Smooth muscle cell (in vitro differentiated cells): ENCODE measurements at regions not wholly inside any gene's neighbourhood (a gene's known extent, or its start where the extent isn't known, plus 50 kb on each side); places are given as distances from the start of the nearest gene placed in this dataset.

ENCODE experiments used
- DNase-seq: peaks from one replicate; lab custom pipeline; 2025; ENCODE audit not compliant: unreplicated experiment; lab: John Stamatoyannopoulos, UW
- H2AFZ ChIP-seq: fragments of 200-600 bp; sonication (generic); 2 replicates; pipeline ENCODE4 v1.6.0; 2016; ENCODE audit warnings: antibody characterized with exemption, low read depth, mild to moderate bottlenecking
- H3F3A ChIP-seq: fragments of 200-600 bp; sonication (generic); 2 replicates; pipeline ENCODE4 v1.6.0; 2017; ENCODE audit warnings: antibody characterized with exemption, low read depth
- H3K27ac ChIP-seq: fragments of 200-600 bp; sonication (generic); 2 replicates; pipeline ENCODE4 v1.5.1; 2016; ENCODE audit warnings: low read depth, mild to moderate bottlenecking
- H3K27me3 ChIP-seq: fragments of 200-600 bp; sonication (generic); 2 replicates; pipeline ENCODE4 v1.6.1; 2016; ENCODE audit warnings: low read depth, mild to moderate bottlenecking
- H3K36me3 ChIP-seq: fragments of 200-600 bp; sonication (generic); 2 replicates; pipeline ENCODE4 v1.5.1; 2016; ENCODE audit warnings: low read depth
- H3K4me1 ChIP-seq: fragments of 200-600 bp; sonication (generic); 2 replicates; pipeline ENCODE4 v1.5.1; 2016; ENCODE audit warnings: low read depth
- H3K4me2 ChIP-seq: fragments of 200-600 bp; sonication (generic); 2 replicates; pipeline ENCODE4 v1.6.0; 2016; ENCODE audit warnings: mild to moderate bottlenecking
- H3K4me3 ChIP-seq: fragments of 200-600 bp; sonication (generic); 2 replicates; pipeline ENCODE4 v1.5.1; 2016; ENCODE audit warnings: mild to moderate bottlenecking
- H3K79me2 ChIP-seq: fragments of 200-600 bp; sonication (generic); 2 replicates; pipeline ENCODE4 v1.6.0; 2016; ENCODE audit warnings: low read depth, mild to moderate bottlenecking
- H3K9ac ChIP-seq: fragments of 200-600 bp; sonication (generic); 2 replicates; pipeline ENCODE4 v1.6.0; 2016; ENCODE audit warnings: low read depth
- H3K9me3 ChIP-seq: fragments of 200-600 bp; sonication (generic); replicated peaks from 2 replicates; pipeline ENCODE4 v1.5.1; 2016; ENCODE audit warnings: low read depth
- H4K20me1 ChIP-seq: fragments of 200-600 bp; sonication (generic); 2 replicates; pipeline ENCODE4 v1.6.0; 2016; ENCODE audit warnings: low read depth
- CTCF ChIP-seq: fragments of 200-600 bp; sonication (generic); IDR thresholded peaks from 2 replicates; pipeline ENCODE4 v1.5.1; 2017; ENCODE audit warnings: borderline replicate concordance, mild to moderate bottlenecking, antibody characterized with exemption; ENCODE audit not compliant: insufficient read depth, poor library complexity, severe bottlenecking
- WGBS: methylation state at CpG from one replicate; pipeline ENCODE4 v1.1.7; 2016; ENCODE audit warnings: low lambda C conversion rate; 5-methylcytosine and 5-hydroxymethylcytosine counted together

GRCh38 chr4:31051151-31051550 is 331.0 kb downstream of the PCDH7 start:
- DNase-seq = no peak
- no peak overlapping the region for H2AFZ ChIP-seq
- no peaks in the 10 kb centered on the region for H4K20me1 ChIP-seq
- TF ChIP-seq CTCF = no peak
- H3F3A ChIP-seq = no peaks in the 10 kb centered on the region
- H3K27ac ChIP-seq = no peak overlapping the region
- H3K79me2 ChIP-seq = no peaks in the 10 kb centered on the region
- H3K4me2 ChIP-seq = no peak overlapping the region
- no peaks in the 10 kb centered on the region for H3K4me1 ChIP-seq
- no peaks in the 10 kb centered on the region for H3K9me3 ChIP-seq
- no peak overlapping the region for H3K4me3 ChIP-seq
- no peaks in the 10 kb centered on the region for H3K27me3 ChIP-seq
- no peaks in the 10 kb centered on the region for H3K36me3 ChIP-seq
- H3K9ac ChIP-seq = no peak overlapping the region

- no peaks in the 10 kb centered on the region for H3K79me2 ChIP-seq
- H4K20me1 ChIP-seq = no peaks in the 10 kb centered on the region
- no peak overlapping the region for H3K4me3 ChIP-seq
- DNase-seq = no peak
- no peaks in the 10 kb centered on the region for H3K36me3 ChIP-seq
- TF ChIP-seq CTCF = no peak
- no peaks in the 10 kb centered on the region for H3K9me3 ChIP-seq
- no peak overlapping the region for H3K27ac ChIP-seq
- no peak overlapping the region for H3K4me2 ChIP-seq
- no peak overlapping the region for H2AFZ ChIP-seq
- WGBS = 47% methylated on average over 3 of the region's 3 CpGs
- H3F3A ChIP-seq = no peaks in the 10 kb centered on the region
- H3K4me1 ChIP-seq = no peaks in the 10 kb centered on the region
- H3K9ac ChIP-seq = no peak overlapping the region
- no peaks in the 10 kb centered on the region for H3K27me3 ChIP-seq
Measured at GRCh38 chr4:31051565-31051964, 331.4 kb downstream of the PCDH7 start.

- no peaks in the 10 kb centered on the region for H4K20me1 ChIP-seq
- H3K9me3 ChIP-seq = no peaks in the 10 kb centered on the region
- H3K27me3 ChIP-seq = no peaks in the 10 kb centered on the region
- H2AFZ ChIP-seq = no peak overlapping the region
- no peak overlapping the region for H3K9ac ChIP-seq
- DNase-seq = no peak
- no peak for TF ChIP-seq CTCF
- no peaks in the 10 kb centered on the region for H3K79me2 ChIP-seq
- no peaks in the 10 kb centered on the region for H3K36me3 ChIP-seq
- no peaks in the 10 kb centered on the region for H3F3A ChIP-seq
- no peak overlapping the region for H3K4me2 ChIP-seq
- WGBS = 84% methylated on average over 1 of the region's 1 CpG
- no peak overlapping the region for H3K4me3 ChIP-seq
- no peaks in the 10 kb centered on the region for H3K4me1 ChIP-seq
- no peak overlapping the region for H3K27ac ChIP-seq
Measured at GRCh38 chr4:31052519-31052918, 332.4 kb downstream of the PCDH7 start.

GRCh38 chr4:31053451-31053850 is 333.3 kb downstream of the PCDH7 start:
- H4K20me1 ChIP-seq = no peaks in the 10 kb centered on the region
- no peak for DNase-seq
- no peaks in the 10 kb centered on the region for H3K9me3 ChIP-seq
- H3K36me3 ChIP-seq = no peaks in the 10 kb centered on the region
- H3K4me3 ChIP-seq = no peak overlapping the region
- no peaks in the 10 kb centered on the region for H3K79me2 ChIP-seq
- no peaks in the 10 kb centered on the region for H3K27me3 ChIP-seq
- TF ChIP-seq CTCF = no peak
- no peak overlapping the region for H3K4me2 ChIP-seq
- H3F3A ChIP-seq = no peaks in the 10 kb centered on the region
- H3K27ac ChIP-seq = no peak overlapping the region
- H3K4me1 ChIP-seq = no peaks in the 10 kb centered on the region
- H2AFZ ChIP-seq = no peak overlapping the region
- 95% methylated on average over 2 of the region's 2 CpGs for WGBS
- no peak overlapping the region for H3K9ac ChIP-seq
